T-helper 17 cell (primary cell): ENCODE measurements at regions not wholly inside any gene's neighbourhood (a gene's known extent, or its start where the extent isn't known, plus 50 kb on each side); places are given as distances from the start of the nearest gene placed in this dataset.
"Not testable (repeated sequence)": the region's sequence is repeated elsewhere in the genome, so short reads cannot be mapped to it uniquely, and the experiment has no call there.

Experiments
- ATAC-seq: fragments of 150-1000 bp; cut with Tn5 transposase; 2 replicates; pipeline ENCODE4 v1.10.0; 2021; ENCODE audit warnings: mild to moderate bottlenecking, moderate library complexity
- DNase-seq, 3 donors: peaks; one replicate each; pipeline versions ENCODE4 v3.0.0 to v3.0.0-alpha.2; 2020 to 2021
- H3K9me3 ChIP-seq: one replicate; pipeline ENCODE4 v1.7.0; 2013; ENCODE audit warnings: low read length, mild to moderate bottlenecking; ENCODE audit not compliant: control insufficient read depth, poor library complexity, severe bottlenecking
- H3K27ac Mint-ChIP-seq: one replicate; pipeline ENCODE4 v1.8.0; 2022; ENCODE audit warnings: mild to moderate bottlenecking, moderate library complexity, mixed read lengths
- H3K27me3 Mint-ChIP-seq: one replicate; pipeline ENCODE4 v1.8.0; 2022; ENCODE audit warnings: mixed read lengths
- H3K36me3 Mint-ChIP-seq: one replicate; pipeline ENCODE4 v1.8.0; 2022; ENCODE audit warnings: low read depth, mixed read lengths
- H3K4me1 Mint-ChIP-seq: one replicate; pipeline ENCODE4 v1.8.0; 2022; ENCODE audit warnings: mild to moderate bottlenecking, mixed read lengths
- H3K4me3 Mint-ChIP-seq: one replicate; pipeline ENCODE4 v1.8.0; 2022; ENCODE audit warnings: mild to moderate bottlenecking, moderate library complexity, mixed read lengths

GRCh38 chr14:34303811-34304210 lies 158.2 kb downstream of the SPTSSA start:
- DNase-seq (no peak), ATAC-seq (no peak)
- Mint-ChIP-seq H3K27me3 (peaks cover 42% of the 10 kb centered on the region), H3K36me3 (no peaks in the 10 kb centered on the region), H3K27ac (no peak overlapping the region), H3K4me1 (no peaks in the 10 kb centered on the region), H3K4me3 (no peak overlapping the region)
- H3K9me3 ChIP-seq = no peaks in the 10 kb centered on the region

GRCh38 chr14:34302654-34303053 lies 159.4 kb downstream of the SPTSSA start:
- ATAC-seq = no peak
- H3K4me3 Mint-ChIP-seq = no peak overlapping the region
- H3K36me3 Mint-ChIP-seq = no peaks in the 10 kb centered on the region
- no peaks in the 10 kb centered on the region for H3K4me1 Mint-ChIP-seq
- DNase-seq = no peak
- peaks cover 45% of the 10 kb centered on the region for H3K27me3 Mint-ChIP-seq
- no peak overlapping the region for H3K27ac Mint-ChIP-seq
- H3K9me3 ChIP-seq = no peaks in the 10 kb centered on the region

GRCh38 chr14:34300882-34301734 lies 160.9 kb downstream of the SPTSSA start:
- ATAC-seq (no peak), DNase-seq (no peak)
- Mint-ChIP-seq H3K4me1 (no peaks in the 10 kb centered on the region), H3K4me3 (no peak overlapping the region), H3K27me3 (peaks cover 44% of the 10 kb centered on the region), H3K36me3 (no peaks in the 10 kb centered on the region), H3K27ac (no peak overlapping the region)
- no peaks in the 10 kb centered on the region for H3K9me3 ChIP-seq

GRCh38 chr14:34300330-34300729 lies 161.7 kb downstream of the SPTSSA start:
- H3K27ac Mint-ChIP-seq = no peak overlapping the region
- ATAC-seq (no peak), DNase-seq (no peak)
- no peaks in the 10 kb centered on the region for H3K36me3 Mint-ChIP-seq
- H3K4me1 Mint-ChIP-seq = no peaks in the 10 kb centered on the region
- no peaks in the 10 kb centered on the region for H3K9me3 ChIP-seq
- H3K4me3 Mint-ChIP-seq = no peak overlapping the region
- peaks cover 40% of the 10 kb centered on the region for H3K27me3 Mint-ChIP-seq

GRCh38 chr14:34299360-34299759 lies 162.7 kb downstream of the SPTSSA start:
- Mint-ChIP-seq H3K4me1 (no peaks in the 10 kb centered on the region), H3K4me3 (no peak overlapping the region), H3K36me3 (no peaks in the 10 kb centered on the region), H3K27me3 (peaks cover 33% of the 10 kb centered on the region), H3K27ac (no peak overlapping the region)
- ATAC-seq (no peak), DNase-seq (no peak)
- H3K9me3 ChIP-seq = no peaks in the 10 kb centered on the region

GRCh38 chr14:34297786-34298520 lies 164.1 kb downstream of the SPTSSA start:
- no peak for ATAC-seq
- Mint-ChIP-seq H3K27me3 (peaks cover 24% of the 10 kb centered on the region), H3K27ac (no peak overlapping the region), H3K36me3 (no peaks in the 10 kb centered on the region), H3K4me1 (no peaks in the 10 kb centered on the region), H3K4me3 (no peak overlapping the region)
- no peaks in the 10 kb centered on the region for H3K9me3 ChIP-seq
- DNase-seq = no peak

GRCh38 chr14:34283590-34283989 lies 178.4 kb downstream of the SPTSSA start:
- no peak for DNase-seq
- Mint-ChIP-seq H3K4me3 (no peak overlapping the region), H3K36me3 (no peaks in the 10 kb centered on the region), H3K27me3 (no peaks in the 10 kb centered on the region), H3K4me1 (no peaks in the 10 kb centered on the region), H3K27ac (no peak overlapping the region)
- H3K9me3 ChIP-seq = no peaks in the 10 kb centered on the region
- no peak for ATAC-seq

GRCh38 chr14:34277191-34277590 lies 184.8 kb downstream of the SPTSSA start:
- no peaks in the 10 kb centered on the region for H3K36me3 Mint-ChIP-seq
- ATAC-seq (no peak), DNase-seq (no peak)
- peaks cover 7% of the 10 kb centered on the region for H3K27me3 Mint-ChIP-seq
- H3K9me3 ChIP-seq = no peaks in the 10 kb centered on the region
- H3K27ac Mint-ChIP-seq = no peak overlapping the region
- H3K4me1 Mint-ChIP-seq = no peaks in the 10 kb centered on the region
- H3K4me3 Mint-ChIP-seq = no peak overlapping the region

GRCh38 chr14:34275530-34275929 lies 186.5 kb downstream of the SPTSSA start:
- H3K9me3 ChIP-seq = no peaks in the 10 kb centered on the region
- no peak overlapping the region for H3K27ac Mint-ChIP-seq
- no peaks in the 10 kb centered on the region for H3K4me1 Mint-ChIP-seq
- ATAC-seq (no peak), DNase-seq (no peak)
- H3K36me3 Mint-ChIP-seq = no peaks in the 10 kb centered on the region
- peaks cover 24% of the 10 kb centered on the region for H3K27me3 Mint-ChIP-seq
- H3K4me3 Mint-ChIP-seq = no peak overlapping the region

- no peaks in the 10 kb centered on the region for H3K36me3 Mint-ChIP-seq
- no peaks in the 10 kb centered on the region for H3K4me1 Mint-ChIP-seq
- H3K27ac Mint-ChIP-seq = no peak overlapping the region
- no peak overlapping the region for H3K4me3 Mint-ChIP-seq
- ATAC-seq (no peak), DNase-seq (no peak)
- H3K27me3 Mint-ChIP-seq = peaks cover 28% of the 10 kb centered on the region
- H3K9me3 ChIP-seq = no peaks in the 10 kb centered on the region
Measured at GRCh38 chr14:34275078-34275477, 187.0 kb downstream of the SPTSSA start.

GRCh38 chr14:34273716-34274115 lies 188.3 kb downstream of the SPTSSA start:
- not testable (repeated sequence) for H3K36me3 Mint-ChIP-seq, DNase-seq, H3K4me1 Mint-ChIP-seq, ATAC-seq, H3K9me3 ChIP-seq, H3K27ac Mint-ChIP-seq, H3K4me3 Mint-ChIP-seq
- peaks cover 40% of the 10 kb centered on the region for H3K27me3 Mint-ChIP-seq

GRCh38 chr14:34270361-34270760 lies 191.7 kb downstream of the SPTSSA start:
- DNase-seq (no peak), ATAC-seq (no peak)
- Mint-ChIP-seq H3K4me3 (no peak overlapping the region), H3K27ac (no peak overlapping the region), H3K27me3 (peaks cover 54% of the 10 kb centered on the region), H3K36me3 (no peaks in the 10 kb centered on the region), H3K4me1 (no peaks in the 10 kb centered on the region)
- no peaks in the 10 kb centered on the region for H3K9me3 ChIP-seq

GRCh38 chr14:34266344-34266743 lies 195.7 kb downstream of the SPTSSA start:
- Mint-ChIP-seq H3K4me1 (no peaks in the 10 kb centered on the region), H3K4me3 (no peak overlapping the region), H3K27me3 (peaks cover 59% of the 10 kb centered on the region), H3K36me3 (no peaks in the 10 kb centered on the region), H3K27ac (no peak overlapping the region)
- no peak for DNase-seq
- ATAC-seq = no peak
- no peaks in the 10 kb centered on the region for H3K9me3 ChIP-seq
